ENCODE measurements at regions not wholly inside any gene's neighbourhood (a gene's known extent, or its start where the extent isn't known, plus 50 kb on each side); places are given as distances from the start of the nearest gene placed in this dataset.

DNA sequence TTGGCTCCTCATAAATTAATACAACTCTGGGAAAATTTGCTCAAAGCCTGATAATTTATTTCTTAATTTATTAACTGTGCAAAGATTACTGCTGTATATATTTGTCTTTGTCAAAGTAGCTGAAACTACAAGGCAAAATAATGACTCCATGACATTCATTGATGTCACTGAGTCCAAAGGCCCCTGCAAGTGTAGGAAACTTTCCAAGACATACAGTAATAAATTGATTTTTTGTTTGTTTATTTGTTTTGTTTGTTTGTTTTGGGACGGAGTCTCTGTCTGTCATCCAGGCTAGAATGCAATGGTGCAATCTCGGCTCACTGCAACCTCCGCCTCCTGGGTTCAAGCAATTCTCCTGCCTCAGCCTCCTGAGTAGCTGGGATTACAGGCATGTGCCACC lies 96.8 kb upstream of the LPP start:
- TF ChIP-seq, protein P1, sequence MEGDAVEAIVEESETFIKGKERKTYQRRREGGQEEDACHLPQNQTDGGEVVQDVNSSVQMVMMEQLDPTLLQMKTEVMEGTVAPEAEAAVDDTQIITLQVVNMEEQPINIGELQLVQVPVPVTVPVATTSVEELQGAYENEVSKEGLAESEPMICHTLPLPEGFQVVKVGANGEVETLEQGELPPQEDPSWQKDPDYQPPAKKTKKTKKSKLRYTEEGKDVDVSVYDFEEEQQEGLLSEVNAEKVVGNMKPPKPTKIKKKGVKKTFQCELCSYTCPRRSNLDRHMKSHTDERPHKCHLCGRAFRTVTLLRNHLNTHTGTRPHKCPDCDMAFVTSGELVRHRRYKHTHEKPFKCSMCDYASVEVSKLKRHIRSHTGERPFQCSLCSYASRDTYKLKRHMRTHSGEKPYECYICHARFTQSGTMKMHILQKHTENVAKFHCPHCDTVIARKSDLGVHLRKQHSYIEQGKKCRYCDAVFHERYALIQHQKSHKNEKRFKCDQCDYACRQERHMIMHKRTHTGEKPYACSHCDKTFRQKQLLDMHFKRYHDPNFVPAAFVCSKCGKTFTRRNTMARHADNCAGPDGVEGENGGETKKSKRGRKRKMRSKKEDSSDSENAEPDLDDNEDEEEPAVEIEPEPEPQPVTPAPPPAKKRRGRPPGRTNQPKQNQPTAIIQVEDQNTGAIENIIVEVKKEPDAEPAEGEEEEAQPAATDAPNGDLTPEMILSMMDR (IDR thresholded peaks at IDR 0.05; ENCODE audit: low read depth, low read length, missing input control), result no peak
- no peak for TF ChIP-seq NR2F2 (IDR thresholded peaks at IDR 0.05)
- TF ChIP-seq, protein P2, sequence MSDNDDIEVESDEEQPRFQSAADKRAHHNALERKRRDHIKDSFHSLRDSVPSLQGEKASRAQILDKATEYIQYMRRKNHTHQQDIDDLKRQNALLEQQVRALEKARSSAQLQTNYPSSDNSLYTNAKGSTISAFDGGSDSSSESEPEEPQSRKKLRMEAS (IDR thresholded peaks at IDR 0.05), result no peak
- TF ChIP-seq, protein P3, sequence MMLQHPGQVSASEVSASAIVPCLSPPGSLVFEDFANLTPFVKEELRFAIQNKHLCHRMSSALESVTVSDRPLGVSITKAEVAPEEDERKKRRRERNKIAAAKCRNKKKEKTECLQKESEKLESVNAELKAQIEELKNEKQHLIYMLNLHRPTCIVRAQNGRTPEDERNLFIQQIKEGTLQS (IDR thresholded peaks at IDR 0.05), result no peak
- TF ChIP-seq FOXA2 (IDR thresholded peaks at IDR 0.05), result peak; percentile 7
- TF ChIP-seq RAD21 (IDR thresholded peaks at IDR 0.05), result peak in 1 of 2 donors; percentile 32
- no peak for TF ChIP-seq TAF1 (conservative IDR thresholded peaks at IDR 0.05)
- TF ChIP-seq JUND (IDR thresholded peaks at IDR 0.05), result peak; percentile 53 to 69
- peak; percentile 41 to 58 for TF ChIP-seq RXRA (IDR thresholded peaks at IDR 0.05)
- TF ChIP-seq, protein P4, sequence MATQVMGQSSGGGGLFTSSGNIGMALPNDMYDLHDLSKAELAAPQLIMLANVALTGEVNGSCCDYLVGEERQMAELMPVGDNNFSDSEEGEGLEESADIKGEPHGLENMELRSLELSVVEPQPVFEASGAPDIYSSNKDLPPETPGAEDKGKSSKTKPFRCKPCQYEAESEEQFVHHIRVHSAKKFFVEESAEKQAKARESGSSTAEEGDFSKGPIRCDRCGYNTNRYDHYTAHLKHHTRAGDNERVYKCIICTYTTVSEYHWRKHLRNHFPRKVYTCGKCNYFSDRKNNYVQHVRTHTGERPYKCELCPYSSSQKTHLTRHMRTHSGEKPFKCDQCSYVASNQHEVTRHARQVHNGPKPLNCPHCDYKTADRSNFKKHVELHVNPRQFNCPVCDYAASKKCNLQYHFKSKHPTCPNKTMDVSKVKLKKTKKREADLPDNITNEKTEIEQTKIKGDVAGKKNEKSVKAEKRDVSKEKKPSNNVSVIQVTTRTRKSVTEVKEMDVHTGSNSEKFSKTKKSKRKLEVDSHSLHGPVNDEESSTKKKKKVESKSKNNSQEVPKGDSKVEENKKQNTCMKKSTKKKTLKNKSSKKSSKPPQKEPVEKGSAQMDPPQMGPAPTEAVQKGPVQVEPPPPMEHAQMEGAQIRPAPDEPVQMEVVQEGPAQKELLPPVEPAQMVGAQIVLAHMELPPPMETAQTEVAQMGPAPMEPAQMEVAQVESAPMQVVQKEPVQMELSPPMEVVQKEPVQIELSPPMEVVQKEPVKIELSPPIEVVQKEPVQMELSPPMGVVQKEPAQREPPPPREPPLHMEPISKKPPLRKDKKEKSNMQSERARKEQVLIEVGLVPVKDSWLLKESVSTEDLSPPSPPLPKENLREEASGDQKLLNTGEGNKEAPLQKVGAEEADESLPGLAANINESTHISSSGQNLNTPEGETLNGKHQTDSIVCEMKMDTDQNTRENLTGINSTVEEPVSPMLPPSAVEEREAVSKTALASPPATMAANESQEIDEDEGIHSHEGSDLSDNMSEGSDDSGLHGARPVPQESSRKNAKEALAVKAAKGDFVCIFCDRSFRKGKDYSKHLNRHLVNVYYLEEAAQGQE (IDR thresholded peaks at IDR 0.05), result no peak
- TF ChIP-seq YY1 (IDR thresholded peaks at IDR 0.05), result peak; percentile 48
- peak; percentile 77 to 81 for TF ChIP-seq HNF4A (conservative IDR thresholded peaks at IDR 0.05)
- TF ChIP-seq, protein P5, sequence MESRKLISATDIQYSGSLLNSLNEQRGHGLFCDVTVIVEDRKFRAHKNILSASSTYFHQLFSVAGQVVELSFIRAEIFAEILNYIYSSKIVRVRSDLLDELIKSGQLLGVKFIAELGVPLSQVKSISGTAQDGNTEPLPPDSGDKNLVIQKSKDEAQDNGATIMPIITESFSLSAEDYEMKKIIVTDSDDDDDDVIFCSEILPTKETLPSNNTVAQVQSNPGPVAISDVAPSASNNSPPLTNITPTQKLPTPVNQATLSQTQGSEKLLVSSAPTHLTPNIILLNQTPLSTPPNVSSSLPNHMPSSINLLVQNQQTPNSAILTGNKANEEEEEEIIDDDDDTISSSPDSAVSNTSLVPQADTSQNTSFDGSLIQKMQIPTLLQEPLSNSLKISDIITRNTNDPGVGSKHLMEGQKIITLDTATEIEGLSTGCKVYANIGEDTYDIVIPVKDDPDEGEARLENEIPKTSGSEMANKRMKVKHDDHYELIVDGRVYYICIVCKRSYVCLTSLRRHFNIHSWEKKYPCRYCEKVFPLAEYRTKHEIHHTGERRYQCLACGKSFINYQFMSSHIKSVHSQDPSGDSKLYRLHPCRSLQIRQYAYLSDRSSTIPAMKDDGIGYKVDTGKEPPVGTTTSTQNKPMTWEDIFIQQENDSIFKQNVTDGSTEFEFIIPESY (IDR thresholded peaks at IDR 0.05), result no peak

Data from liver (tissue), 3 donors.